T-helper 1 cell (primary cell): ENCODE measurements at regions not wholly inside any gene's neighbourhood (a gene's known extent, or its start where the extent isn't known, plus 50 kb on each side); places are given as distances from the start of the nearest gene placed in this dataset.
"Not testable (repeated sequence)": the region's sequence is repeated elsewhere in the genome, so short reads cannot be mapped to it uniquely, and the experiment has no call there.

Source experiments
- DNase-seq, 5 donors: peaks; one replicate each; pipeline ENCODE4 v3.0.0-alpha.2; 2012 to 2020

DNA sequence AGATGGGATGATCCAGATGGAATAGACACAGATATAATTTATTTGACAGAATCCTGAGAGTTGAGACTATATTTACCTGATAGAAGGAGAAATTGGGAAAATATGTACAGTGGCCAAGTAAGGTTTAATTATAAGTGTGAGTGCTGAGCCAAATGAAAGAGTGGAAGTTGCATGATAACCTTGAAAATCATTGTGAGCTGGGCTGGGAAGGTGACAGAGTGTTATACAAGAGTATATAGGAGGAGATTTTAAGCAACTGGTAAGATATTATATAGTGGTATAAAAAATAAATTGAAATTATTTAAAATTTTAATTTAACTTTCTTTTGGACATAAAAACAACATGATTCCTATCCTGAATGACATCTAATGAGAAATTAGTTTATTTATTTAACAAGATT lies 340.8 kb downstream of the NUP35 start:
- no peak for DNase-seq

DNA sequence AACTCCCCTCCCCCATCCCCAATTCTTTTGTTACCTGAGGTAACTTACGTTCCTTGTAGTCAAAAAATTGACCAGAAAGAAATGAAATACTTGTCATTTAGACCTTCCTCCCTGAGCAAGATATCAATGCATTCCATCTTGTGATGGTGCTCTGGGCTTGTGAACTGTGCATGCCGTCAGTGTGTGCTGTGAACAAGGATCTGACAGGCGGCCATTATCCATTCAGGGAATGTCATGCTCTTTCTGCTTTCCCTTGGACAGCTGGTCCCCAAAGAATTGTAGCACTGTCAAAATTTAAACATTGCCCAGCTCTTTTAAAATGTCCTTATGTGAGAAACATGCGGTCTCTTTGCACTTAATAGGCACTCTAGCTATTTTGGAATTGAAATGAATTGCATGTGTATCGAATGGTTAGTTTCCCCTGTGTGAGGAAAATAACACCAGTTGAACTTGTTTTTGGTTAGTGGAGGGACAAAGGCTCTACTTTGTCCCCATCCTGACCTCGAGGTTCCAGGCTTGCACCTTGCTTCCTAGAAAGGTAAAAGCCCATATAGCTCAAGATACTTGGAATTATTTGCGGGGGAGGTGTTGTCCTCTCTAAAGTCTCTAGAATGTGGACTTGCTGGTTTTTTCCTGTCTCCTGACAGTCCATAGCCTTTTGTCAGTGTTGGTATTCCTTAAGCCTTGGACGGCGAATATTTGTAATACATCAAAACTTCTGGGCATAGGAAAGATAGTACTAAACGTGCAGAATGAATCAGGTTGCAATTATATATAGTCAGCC lies 350.9 kb downstream of the NUP35 start:
- no peak for DNase-seq

DNA sequence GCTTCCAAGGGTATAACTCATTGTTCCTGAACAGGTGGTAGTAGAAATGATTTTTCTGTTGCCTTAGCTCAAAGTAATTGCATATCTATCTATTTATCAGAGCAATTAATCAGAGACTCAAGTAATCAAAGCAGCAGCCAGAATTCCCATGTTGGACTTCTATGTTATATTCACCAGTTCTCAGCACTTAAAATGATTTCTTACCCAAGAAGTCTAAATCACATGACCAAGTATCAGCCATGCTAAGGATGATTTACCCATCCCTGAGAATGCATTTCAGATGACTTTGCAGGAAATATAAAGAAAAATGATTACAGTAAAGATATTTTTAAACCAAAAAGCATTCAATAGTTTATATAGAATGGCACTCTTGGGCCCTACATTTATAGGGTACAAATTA lies 352.2 kb downstream of the NUP35 start:
- no peak for DNase-seq

DNA sequence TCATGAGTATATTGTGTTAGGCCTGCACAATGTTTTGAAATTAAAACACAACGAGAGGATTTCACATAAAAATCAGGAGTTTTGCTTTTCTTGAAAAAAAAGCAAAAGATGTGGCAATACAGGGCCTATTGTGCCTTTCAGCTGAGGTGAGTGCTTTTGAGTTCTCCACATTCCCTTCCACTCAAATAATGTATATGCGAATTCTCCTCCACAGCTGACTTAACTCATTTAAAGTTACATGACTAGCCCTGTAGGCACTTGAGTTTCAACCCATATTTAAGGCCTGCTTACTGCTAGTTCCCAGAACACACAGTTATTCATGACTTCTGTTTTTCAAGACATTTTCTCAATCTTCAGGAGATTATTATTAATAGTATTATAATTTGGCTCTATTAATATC lies 353.1 kb downstream of the NUP35 start:
- DNase-seq: no peak

DNA sequence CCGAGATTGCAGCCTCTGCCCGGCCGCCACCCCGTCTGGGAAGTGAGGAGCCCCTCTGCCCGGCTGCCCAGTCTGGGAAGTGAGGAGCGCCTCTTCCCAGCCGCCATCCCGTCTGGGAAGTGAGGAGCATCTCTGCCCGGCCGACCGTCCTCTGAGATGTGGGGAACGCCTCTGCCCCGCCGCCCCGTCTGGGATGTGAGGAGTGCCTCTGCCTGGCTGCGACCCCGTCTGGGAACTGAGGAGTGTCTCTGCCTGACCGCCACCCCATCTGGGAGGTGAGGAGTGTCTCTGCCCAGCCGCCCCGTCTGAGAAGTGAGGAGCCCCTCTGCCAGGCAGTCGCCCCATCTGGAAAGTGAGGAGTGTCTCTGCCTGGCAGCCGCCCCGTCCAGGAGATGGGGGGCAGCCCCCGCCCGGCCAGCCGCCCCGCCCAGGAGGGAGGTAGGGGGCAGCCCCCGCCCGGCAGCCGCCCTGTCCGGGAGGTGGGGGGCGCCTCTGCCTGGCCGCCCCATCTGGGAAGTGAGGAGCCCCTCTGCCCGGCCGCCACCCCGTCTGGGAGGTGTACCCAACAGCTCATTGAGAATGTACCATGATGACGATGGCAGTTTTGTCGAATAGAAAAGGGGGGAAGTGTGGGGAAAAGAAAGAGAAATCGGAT lies 354.8 kb downstream of the NUP35 start:
- DNase-seq: not testable (repeated sequence)

DNA sequence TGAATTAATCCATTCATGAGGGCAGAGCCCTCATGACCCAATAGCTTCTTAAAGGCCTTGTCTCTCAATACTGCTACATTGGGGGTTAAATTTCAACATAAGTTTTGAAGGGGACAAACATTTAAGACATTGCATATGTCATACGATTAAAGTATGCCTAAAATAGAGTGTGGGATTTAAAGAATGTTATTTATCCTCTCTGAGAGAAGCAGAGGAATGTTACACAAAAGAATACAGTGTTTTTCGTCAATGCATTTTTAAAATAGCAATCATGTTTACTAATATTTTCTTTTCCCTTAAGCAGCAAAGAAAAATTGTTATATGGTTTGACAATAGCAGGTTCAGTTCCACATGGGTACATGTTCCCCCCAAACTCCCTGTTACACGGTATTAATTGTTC lies 363.1 kb downstream of the NUP35 start:
- DNase-seq: no peak

DNA sequence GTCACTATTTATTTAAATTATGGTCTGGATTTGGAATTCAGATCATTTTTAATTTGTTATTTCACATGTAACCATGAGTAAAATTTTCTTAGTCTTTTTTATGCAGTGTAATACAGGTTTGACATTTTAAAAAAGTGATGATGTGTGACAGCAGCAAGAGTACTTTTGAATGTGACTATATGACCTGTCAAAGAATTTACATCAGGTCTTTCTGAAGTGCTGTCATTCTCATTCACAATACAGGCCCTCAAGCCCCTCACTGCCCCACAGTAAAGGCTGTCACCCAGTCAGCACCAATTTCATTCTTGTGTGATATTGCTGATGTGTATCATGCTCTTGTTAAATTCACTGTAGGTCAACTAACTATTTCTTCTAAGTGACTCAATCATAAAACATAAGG lies 364.2 kb downstream of the NUP35 start:
- DNase-seq: no peak

DNA sequence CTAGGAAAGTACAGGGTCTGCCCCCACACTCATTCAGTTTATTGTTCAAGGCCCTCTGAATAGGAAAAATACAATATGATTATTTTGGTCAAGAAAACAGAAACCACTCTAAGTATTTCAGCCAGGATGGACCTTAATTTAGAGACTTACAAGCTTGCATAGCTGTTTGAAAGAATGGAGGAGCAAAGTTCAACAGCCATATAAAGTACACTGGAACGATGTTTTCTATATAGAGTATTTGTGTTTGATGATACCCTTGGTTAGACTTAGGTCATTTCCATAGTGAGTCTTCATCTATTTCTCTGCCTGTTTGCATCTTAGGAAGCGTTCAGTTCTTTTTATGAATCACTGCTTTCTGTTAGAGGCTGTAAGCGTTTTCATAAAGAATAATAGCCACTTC lies 366.2 kb downstream of the NUP35 start:
- DNase-seq: no peak

DNA sequence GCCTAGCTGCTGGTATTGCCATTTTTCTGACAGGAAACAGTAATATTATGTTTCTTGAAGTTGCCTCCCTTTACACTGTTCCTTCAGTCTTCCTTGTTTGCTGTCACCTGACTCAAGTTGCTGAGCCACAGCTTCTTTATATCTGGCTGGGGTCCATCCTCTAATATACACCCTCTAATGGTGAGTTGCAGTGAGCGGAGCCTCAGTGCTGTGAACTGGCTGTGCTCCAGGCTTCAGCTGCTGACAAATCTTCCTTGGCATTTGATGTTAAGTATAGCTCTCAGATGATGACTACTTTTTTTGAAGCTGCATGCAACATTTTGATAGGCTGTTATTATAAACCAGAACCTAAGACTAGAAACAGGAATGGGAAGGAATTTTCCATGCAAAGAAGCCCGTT lies 366.7 kb downstream of the NUP35 start:
- DNase-seq: no peak

DNA sequence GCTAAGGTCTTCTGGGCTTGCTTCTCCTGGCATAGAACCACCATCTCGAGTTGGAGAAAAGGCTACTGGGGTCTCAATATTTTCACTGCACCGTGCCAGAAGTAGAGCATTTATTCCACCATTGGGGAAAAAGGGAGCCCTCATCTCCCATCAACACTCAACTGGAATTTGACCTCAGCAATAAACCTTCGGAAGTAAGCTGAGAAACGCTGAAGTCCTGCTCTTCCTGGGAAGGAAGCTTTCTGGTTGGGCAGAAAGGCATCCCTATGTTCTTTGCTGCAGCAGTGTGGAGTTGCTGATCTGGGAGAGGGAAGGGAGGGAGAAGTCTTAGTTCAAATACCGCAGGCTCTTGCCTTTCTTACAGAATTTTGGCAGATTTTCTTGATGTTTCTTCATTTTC lies 368.8 kb downstream of the NUP35 start:
- DNase-seq: no peak

DNA sequence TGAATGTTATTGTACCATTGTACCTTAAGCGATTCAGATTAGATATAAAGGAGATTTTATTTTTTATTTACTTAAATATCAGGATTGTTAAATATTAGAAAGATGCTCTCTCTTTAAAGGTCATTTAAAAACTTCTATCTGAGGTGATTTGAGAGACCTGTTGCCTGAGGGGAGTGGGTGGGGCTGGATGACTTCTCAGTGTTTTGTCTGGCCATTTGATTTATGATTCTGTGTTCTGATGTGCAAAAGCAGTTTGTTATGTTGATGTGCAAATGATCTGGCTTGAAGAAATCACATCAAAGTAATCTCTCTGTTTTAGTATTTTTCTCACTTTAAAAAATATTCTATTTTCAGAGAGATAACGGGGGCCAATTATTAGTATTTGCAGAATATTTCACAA lies 370.8 kb downstream of the NUP35 start:
- no peak for DNase-seq

DNA sequence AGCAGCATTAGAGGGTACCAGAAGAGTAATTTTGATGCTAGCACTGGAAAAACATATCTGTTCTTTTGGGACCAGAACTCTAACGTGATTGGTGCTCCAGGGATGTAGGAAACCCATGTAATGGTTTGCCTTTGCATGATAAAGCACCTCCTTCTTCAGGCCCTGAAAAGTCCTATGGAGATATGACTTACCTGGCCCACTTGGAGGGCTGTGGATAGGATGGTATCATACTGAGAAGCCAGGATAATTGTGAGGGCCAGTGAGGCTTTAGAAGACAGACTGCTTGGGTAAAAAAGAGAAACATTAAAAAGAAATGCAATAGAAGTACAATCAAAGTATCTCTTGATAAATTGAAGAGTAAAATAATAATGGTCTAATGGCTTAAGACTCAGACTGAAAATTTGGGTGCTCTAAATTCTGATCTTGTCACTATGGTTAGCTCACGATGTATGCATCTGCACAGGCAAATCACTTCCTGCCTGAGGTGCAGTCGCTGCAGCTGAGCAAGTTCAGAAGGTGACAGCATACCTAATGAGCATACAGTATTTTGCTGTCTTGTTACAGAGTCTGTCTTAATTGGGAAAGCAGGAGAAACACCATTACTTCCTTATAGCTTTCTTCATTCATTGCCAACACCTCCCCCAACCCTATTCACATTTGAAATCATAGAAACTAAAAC lies 371.5 kb downstream of the NUP35 start:
- DNase-seq: no peak

DNA sequence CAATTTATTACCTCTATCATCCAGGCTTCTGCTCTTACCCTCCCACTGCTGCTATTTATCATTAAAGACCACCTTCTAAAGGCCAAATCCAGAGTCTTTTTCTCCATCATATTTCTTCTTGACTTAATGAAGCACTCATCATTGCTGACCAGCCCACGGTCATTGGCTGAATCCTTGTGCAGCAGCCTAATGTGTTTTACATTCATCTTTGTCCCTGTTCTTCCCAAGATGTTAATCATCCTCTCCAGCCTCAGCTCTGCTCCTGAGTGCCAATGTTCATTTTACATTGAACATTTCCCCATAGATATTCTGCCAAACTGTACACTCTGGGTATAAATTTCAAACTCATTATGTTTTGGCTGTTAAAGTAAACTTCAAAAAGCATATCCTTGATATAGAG lies 373.6 kb downstream of the NUP35 start:
- no peak for DNase-seq

DNA sequence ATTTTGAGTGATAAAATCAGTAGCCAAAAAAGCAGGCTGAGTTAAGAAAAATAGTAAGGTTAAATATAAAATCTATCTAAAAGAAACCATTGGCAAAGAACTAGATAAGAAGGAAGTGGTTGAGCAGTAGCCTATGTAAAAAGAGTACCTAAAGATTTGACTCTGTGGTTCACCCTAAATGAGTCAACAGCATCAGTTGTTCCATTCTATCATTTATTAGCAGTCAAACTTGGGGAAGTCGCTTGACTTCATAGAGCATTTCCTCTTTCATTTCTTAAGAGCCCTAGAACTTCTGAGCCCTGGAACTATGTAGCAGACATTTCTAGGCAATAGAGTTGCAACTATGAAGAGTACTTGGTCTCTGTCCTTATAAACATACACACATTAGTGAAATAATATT lies 381.7 kb downstream of the NUP35 start:
- DNase-seq: no peak

DNA sequence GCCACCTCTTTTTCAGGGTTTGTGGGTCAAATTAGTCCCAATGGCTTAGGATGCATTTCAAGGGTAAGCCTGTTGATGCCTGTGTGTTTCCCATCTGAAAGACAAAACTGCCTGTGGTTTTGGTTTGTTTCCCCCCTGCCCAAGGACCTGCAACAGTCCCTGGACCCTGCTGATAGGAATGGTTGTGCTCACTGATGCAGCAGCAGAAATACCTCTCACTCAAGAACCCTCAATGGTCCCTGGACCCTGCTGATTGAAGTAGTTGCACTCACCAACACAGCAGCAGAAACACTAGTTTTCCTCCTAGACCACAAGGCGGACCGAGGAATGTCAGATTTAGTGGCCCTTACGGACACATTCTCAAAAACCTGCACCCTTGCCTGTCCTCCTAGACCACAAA lies 386.9 kb downstream of the NUP35 start:
- DNase-seq: no peak

DNA sequence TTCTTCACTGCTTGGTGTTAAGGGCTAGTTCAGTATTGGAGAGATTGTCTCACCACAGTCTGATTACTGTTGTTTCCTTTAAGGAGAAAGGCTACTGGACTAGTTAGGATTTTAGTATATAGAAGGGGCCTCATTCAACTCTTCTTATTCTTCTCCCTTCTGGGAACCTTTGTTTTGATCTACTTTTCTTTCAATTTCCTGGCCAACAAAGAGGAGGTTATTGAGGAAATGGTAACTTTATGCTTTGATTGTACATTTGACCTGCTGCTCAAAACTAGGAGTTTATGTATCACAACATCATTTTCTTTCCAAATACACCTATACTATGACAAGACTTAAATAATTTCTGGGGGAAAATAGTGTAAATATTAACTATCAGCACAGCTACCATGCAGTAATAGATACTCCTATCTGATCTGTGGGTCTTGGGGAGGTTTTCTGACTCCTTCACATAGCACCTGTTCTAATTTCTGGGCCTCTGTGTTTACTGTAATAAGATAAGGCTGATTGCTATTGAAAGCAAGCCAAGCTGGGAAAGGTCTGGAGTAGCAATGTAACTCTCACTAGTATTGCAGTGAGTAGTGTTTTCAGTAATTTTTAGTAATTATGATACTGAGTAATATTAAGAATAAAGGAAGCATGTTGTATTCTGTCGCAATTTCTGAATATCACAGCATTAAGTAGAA lies 395.3 kb downstream of the NUP35 start:
- no peak for DNase-seq

DNA sequence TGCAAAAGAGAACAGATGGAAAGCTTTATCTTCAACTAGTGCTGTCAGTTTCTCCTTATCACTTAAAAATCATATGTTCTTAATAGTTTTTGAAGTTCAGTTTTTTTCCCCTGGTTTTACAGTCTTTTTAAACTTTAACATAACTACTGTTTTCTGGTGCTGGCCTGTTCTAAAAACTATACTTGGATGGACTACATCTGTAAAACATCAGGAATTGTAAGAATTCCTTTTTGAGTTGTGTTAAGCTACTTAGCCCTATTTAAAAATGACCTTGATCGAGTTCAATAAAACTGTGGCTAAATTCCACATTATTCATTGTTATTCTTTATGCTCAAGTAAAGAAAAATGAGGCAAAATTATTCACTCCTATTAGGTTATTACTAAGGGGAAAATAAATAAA lies 397.7 kb downstream of the NUP35 start:
- no peak for DNase-seq

DNA sequence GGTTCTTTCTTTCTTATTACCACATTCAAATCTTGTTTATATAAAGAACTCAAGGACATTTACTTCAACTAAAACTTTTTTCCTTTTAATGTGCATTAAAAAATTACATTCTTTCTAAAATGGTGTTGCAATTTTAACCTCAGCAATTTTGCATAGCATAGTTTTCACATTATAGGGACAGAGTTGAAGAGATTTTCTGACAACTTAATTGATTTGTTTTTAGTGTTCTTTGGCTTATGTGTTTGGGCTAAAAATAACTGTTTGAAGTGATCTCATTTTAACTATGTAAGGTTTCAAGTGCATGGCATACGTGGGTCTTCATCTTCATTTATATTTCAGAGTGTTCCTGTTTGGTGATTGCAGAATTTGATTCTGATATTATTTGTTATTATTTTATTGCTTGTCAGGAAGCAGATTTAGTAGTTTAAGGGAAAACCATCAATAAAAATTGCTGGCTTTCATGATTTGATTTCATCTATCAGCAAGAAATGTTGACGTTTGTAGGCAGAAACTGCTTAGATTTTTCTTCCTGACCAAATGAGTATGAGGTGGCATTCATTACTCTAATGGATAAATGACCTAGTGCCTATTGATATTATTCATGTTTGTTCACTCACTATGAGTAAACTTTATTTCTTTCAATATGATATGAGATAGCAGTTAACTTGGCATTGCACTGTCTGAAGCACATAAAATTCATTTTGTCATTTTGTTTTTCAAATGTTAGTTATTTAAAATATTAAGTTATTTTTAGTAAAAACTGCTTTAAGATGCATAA lies 398.4 kb downstream of the NUP35 start:
- no peak for DNase-seq

DNA sequence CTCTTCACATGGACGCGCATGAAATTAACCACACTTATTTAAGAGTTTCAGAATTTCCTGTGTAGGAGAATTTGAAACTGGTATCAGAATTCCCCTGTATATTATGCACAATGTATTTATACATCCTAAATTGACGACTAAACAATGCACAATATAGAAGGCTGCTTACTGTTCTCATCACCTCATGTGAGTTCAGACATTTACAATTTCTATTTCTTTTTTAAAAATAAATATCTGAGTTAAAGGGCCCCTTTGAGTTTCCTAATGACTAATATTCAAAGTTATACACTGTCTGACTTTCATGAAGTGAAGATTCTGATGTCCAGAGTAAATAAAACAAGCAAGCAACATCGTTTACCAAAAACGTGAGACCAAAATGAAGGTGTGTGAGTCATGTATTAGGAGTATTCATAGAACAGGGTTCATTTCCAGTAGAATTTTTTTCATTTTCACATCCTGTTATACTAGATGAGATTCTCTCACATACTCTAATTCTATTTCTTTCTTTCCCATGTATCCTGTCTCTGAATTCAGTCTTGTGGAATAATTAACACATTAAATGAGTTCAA lies 406.2 kb downstream of the NUP35 start:
- no peak for DNase-seq

DNA sequence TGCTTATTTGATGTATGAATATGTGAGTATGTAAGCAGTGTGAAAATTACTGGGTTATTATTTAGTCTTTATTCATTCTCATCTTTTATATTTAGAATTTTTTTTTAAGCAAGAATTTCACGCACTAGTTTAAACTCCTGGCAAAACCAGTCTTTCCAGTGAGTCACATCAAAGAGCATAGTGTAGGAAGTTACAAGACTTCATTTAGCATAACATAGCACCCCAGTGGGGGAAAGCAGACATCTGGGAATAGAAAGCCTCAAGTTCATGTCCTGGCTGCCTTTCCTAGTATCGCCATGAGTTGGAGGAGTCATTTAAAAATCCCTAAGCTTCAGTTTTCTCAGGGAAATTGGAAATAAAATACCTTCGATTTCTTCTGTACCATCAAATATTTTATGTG lies 408.3 kb downstream of the NUP35 start:
- no peak for DNase-seq

DNA sequence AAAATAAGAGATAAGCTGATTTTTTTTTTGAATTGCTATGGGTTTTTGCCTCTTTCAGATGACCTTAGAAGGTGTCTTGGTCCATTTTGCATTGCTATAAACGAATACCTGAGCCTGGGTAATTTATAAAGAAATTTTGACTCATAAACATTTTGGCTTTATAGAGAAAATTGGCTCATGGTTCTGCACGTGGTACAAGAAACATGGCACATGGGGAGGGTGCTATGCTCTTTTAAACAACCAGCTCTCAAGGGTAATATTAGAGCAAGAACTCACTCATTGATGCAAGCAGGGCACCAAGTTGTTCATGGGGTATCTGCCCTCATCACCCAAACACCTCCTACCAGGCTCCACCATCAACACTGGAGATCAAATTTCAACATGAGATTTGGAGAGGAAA lies 408.8 kb downstream of the NUP35 start:
- DNase-seq: no peak

DNA sequence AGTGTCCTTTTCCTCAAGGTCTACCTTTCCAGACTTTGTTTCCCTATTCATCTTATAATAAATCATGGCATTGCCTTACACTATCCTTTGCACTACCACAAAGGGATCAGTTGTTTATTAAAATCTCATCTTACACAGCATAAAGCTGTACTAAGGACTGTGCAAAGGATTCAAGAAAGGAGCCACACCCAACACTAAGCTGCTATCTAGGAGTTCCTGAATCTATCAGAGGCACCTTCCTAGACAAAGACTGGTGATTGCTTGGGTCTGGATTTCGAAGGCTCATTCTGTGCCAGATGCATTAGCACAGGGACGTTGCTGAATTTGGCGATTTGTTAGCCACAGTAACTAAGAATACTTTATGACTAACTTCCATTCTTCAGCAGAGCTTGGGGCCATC lies 412.0 kb downstream of the NUP35 start:
- no peak for DNase-seq
